ENCODE measurements at regions not wholly inside any gene's neighbourhood (a gene's known extent, or its start where the extent isn't known, plus 50 kb on each side); places are given as distances from the start of the nearest gene placed in this dataset.
A peak's percentile ranks its signal among the peaks of the same experiment; 100 is the strongest.

DNA sequence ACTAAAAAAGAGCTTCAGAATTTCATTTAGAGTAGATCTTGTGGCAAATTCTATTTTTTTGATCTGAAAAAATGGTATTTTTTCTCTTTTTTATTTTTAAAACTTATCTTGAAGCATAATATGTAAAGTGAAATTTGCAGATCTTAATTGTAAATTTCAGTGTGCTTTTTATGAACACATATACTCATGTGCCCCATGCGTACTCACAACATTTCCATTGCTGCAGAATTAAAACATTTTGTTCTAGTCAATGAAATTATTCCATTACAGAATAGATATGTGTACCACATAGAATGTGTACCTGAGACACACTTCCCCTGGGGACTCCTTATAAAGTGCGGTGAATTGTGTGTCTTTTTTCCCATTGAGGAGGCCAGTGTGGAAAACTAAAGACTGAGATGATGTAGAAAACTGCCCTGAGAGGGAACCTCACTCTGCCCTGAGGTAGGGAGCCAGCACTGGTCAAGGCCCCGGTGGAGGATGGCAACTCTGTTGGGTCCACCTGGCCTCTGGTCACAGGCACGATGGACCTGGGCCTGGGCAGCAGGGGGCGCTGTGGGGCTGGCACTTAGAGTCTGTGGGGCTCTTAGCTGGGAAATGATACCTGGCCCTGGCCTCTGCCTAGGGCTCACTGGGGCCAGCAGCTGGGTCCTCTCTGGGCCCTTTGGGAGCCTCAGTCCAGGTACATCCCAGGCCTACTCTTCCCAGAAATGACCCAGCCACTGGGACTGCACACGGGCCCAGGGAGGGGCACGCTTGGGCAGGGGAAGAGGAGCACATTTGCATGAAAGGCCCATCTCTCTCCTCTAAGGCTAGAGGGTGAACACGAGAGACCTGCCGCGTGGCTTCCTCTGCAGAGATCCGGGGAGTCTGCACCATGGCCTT lies 77.9 kb upstream of the TOP3B start:
- Histone ChIP-seq H3K79me2 (ENCODE audit: low read length) (no peaks in the 10 kb centered on the region), H3K36me3 (replicated peaks; ENCODE audit: low read depth, low read length) (no peaks in the 10 kb centered on the region), H3K4me1 (ENCODE audit: low read length) (peaks cover 51% of the 10 kb centered on the region), H2AFZ (ENCODE audit: low read depth, low read length) (peak overlapping the region; percentile 61), H3K27ac (ENCODE audit: low read length) (peak overlapping the region; percentile 85), H3K9me3 (ENCODE audit: insufficient read depth, low read length) (no peaks in the 10 kb centered on the region), H3K9ac (ENCODE audit: low read length) (peak overlapping the region; percentile 60), H3K4me3 (ENCODE audit: low read length) (peak overlapping the region; percentile 34), H3K4me2 (ENCODE audit: low read length) (peak overlapping the region; percentile 57), H3K27me3 (ENCODE audit: low read depth, low read length) (no peaks in the 10 kb centered on the region), H4K20me1 (ENCODE audit: insufficient read depth, low read length) (no peaks in the 10 kb centered on the region)
- TF ChIP-seq, protein P1, sequence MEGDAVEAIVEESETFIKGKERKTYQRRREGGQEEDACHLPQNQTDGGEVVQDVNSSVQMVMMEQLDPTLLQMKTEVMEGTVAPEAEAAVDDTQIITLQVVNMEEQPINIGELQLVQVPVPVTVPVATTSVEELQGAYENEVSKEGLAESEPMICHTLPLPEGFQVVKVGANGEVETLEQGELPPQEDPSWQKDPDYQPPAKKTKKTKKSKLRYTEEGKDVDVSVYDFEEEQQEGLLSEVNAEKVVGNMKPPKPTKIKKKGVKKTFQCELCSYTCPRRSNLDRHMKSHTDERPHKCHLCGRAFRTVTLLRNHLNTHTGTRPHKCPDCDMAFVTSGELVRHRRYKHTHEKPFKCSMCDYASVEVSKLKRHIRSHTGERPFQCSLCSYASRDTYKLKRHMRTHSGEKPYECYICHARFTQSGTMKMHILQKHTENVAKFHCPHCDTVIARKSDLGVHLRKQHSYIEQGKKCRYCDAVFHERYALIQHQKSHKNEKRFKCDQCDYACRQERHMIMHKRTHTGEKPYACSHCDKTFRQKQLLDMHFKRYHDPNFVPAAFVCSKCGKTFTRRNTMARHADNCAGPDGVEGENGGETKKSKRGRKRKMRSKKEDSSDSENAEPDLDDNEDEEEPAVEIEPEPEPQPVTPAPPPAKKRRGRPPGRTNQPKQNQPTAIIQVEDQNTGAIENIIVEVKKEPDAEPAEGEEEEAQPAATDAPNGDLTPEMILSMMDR (IDR thresholded peaks at IDR 0.05; ENCODE audit: low read depth, low read length), result peak; percentile 98
- no peak for TF ChIP-seq EZH2phosphoT487 (IDR thresholded peaks at IDR 0.05; ENCODE audit: low read depth)

DNA sequence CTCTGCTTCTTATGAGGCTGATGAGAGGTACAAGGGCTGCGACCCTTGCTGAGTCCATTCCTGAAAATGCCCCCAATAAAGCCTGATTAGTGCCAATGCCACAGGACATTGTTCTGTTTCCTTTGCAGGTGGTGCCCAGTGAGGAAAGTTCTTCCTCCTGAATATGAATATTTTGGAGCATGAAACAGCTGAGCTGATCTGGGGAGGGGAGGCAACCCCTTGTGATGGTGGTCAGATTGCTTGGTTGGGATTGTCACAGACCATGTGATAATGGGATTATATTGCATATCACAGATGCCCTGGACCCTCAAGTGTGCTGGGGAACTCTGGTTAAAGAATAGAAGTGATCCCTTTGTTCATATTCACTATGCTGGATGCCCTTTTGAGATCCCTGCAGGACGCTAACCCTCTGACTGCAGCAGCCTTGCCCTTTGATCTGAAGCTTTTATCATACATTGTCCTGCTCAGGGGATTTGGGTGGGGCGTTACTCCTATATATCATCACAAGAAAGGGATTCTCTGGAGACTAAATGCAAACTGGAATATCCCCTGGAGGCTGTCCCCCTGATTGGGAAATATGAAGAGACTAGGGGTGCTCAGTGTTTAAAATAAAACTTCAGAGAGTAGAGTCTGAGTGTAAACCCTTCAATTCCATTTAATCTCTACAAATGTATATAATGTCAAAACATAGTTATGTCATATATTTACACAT lies 76.9 kb upstream of the TOP3B start:
- Histone ChIP-seq H3K4me1 (ENCODE audit: low read length) (peaks cover 51% of the 10 kb centered on the region), H4K20me1 (ENCODE audit: insufficient read depth, low read length) (no peaks in the 10 kb centered on the region), H3K79me2 (ENCODE audit: low read length) (no peaks in the 10 kb centered on the region), H3K27ac (ENCODE audit: low read length) (no peak overlapping the region), H3K9ac (ENCODE audit: low read length) (0 out of 2 replicates have a peak overlapping the region, but pooled peaks have one; percentile 41), H2AFZ (ENCODE audit: low read depth, low read length) (no peak overlapping the region; the same call in 1 of the 2 replicates), H3K4me2 (ENCODE audit: low read length) (peak overlapping the region; percentile 99), H3K27me3 (ENCODE audit: low read depth, low read length) (no peaks in the 10 kb centered on the region), H3K4me3 (ENCODE audit: low read length) (no peak overlapping the region), H3K36me3 (replicated peaks; ENCODE audit: low read depth, low read length) (no peaks in the 10 kb centered on the region), H3K9me3 (ENCODE audit: insufficient read depth, low read length) (no peaks in the 10 kb centered on the region)
- TF ChIP-seq, protein P1 (IDR thresholded peaks at IDR 0.05; ENCODE audit: low read depth, low read length), result no peak
- no peak for TF ChIP-seq EZH2phosphoT487 (IDR thresholded peaks at IDR 0.05; ENCODE audit: low read depth)

DNA sequence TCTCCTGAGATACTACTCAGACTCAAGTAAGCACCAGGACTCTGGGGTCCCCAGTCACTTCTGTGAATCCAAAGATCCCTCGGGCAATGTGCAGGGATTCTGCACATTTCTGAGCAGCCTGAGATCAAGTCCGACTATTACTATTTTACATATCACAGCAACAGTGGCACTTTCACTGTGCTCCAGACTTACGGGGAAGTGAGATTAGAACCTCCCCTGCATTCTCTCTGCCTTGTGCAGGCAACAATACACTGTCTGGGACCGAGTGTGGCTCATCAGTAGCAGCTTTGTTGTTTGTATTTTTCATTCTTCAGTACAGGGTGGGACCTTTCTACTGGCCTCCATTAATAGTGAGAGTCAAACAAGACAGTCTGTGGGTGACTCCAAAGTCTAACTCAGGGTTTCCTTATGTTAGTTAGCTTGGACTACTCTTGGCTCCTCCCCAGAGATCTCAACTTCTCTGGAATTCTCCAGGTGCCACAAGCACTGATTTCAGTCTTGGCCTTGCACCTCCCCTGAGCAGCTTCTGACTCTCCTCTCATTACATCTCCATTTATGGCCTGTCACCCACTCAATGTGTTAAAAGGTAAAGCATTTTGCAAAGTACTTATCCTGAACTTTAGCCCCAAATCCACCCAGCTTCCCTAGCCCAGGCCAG lies 76.2 kb upstream of the TOP3B start:
- peak overlapping the region; percentile 99 for H3K4me2 ChIP-seq (ENCODE audit: low read length)
- H3K27me3 ChIP-seq (ENCODE audit: low read depth, low read length), result no peaks in the 10 kb centered on the region
- H3K9ac ChIP-seq (ENCODE audit: low read length), result peak overlapping the region; percentile 41

More for the DNA sequence above, 76.2 kb upstream of the TOP3B start:
- H3K4me3 ChIP-seq (ENCODE audit: low read length), result peak overlapping the region; percentile 69
- H4K20me1 ChIP-seq (ENCODE audit: insufficient read depth, low read length), result no peaks in the 10 kb centered on the region
- no peaks in the 10 kb centered on the region for H3K36me3 ChIP-seq (replicated peaks; ENCODE audit: low read depth, low read length)
- peaks cover 51% of the 10 kb centered on the region for H3K4me1 ChIP-seq (ENCODE audit: low read length)
- no peaks in the 10 kb centered on the region for H3K9me3 ChIP-seq (ENCODE audit: insufficient read depth, low read length)
- H2AFZ ChIP-seq (ENCODE audit: low read depth, low read length), result peak overlapping the region; percentile 57
- peak overlapping the region; percentile 30 for H3K27ac ChIP-seq (ENCODE audit: low read length)
- TF ChIP-seq EZH2phosphoT487 (IDR thresholded peaks at IDR 0.05; ENCODE audit: low read depth), result no peak
- TF ChIP-seq, protein P1 (IDR thresholded peaks at IDR 0.05; ENCODE audit: low read depth, low read length), result no peak
- H3K79me2 ChIP-seq (ENCODE audit: low read length), result no peaks in the 10 kb centered on the region
